ENCODE measurements at regions not wholly inside any gene's neighbourhood (a gene's known extent, or its start where the extent isn't known, plus 50 kb on each side); places are given as distances from the start of the nearest gene placed in this dataset.

DNA sequence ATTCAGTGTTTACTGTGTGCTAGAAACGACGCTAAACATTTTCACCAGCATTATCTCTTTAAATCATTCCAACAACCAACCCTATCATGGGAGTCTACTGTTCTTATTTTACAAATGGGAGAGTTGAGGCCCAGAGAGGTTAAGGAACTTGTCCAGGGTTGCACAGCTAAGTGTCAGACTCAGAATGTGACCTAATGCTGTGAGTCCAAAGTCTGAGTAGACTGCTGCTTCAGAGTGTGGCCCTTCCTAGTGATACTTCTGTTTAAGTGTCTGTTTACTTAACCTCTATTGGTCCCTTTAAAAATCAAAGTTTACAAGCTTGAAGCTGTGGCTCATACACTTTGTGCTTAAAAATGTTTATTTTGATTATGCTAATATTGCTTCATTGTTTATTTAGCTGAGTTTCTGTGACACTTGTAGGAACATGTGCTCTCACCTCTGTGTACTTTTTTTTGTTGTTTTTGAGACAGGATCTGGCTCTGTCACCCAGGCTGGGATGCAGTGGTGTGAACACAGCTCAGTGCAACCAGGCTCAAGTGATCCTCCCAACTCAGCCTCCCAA lies 84.4 kb upstream of the SYPL1 start:
- TF ChIP-seq, protein P1, sequence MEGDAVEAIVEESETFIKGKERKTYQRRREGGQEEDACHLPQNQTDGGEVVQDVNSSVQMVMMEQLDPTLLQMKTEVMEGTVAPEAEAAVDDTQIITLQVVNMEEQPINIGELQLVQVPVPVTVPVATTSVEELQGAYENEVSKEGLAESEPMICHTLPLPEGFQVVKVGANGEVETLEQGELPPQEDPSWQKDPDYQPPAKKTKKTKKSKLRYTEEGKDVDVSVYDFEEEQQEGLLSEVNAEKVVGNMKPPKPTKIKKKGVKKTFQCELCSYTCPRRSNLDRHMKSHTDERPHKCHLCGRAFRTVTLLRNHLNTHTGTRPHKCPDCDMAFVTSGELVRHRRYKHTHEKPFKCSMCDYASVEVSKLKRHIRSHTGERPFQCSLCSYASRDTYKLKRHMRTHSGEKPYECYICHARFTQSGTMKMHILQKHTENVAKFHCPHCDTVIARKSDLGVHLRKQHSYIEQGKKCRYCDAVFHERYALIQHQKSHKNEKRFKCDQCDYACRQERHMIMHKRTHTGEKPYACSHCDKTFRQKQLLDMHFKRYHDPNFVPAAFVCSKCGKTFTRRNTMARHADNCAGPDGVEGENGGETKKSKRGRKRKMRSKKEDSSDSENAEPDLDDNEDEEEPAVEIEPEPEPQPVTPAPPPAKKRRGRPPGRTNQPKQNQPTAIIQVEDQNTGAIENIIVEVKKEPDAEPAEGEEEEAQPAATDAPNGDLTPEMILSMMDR (IDR thresholded peaks at IDR 0.05; ENCODE audit: low read depth, low read length, missing control alignments): no peak
- in situ Hi-C loops (cut with HindIII; ENCODE audit: low sequenced_read_pairs): no loop called here
- H3K4me3 ChIP-seq (ENCODE audit: low read depth, low read length): no peak overlapping the region
- DNase-seq (ENCODE audit: low read depth): no peak

DNA sequence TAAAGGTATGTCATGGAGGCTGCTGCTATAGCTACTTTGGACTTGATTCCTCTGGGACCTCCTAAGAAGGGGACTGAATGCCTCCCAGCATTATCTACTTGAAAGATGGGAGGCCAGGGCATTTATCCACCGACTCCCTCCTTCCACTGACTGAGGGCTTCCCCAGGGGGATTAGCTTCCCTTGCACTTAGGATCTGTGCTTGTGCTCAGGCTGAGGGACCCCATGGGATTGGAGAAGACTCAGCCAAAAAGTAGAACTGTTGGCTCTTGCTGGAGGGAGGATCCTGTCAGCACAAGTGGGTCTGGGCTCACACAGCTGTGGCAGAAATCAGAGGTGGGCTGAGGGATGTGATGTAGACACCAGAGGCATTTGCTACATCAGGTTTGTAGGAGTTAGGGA lies 81.5 kb upstream of the SYPL1 start:
- H3K4me3 ChIP-seq (ENCODE audit: low read depth, low read length): no peak overlapping the region
- TF ChIP-seq, protein P1 (IDR thresholded peaks at IDR 0.05; ENCODE audit: low read depth, low read length, missing control alignments): no peak
- in situ Hi-C loops (cut with HindIII; ENCODE audit: low sequenced_read_pairs): no loop called here
- no peak for DNase-seq (ENCODE audit: low read depth)

DNA sequence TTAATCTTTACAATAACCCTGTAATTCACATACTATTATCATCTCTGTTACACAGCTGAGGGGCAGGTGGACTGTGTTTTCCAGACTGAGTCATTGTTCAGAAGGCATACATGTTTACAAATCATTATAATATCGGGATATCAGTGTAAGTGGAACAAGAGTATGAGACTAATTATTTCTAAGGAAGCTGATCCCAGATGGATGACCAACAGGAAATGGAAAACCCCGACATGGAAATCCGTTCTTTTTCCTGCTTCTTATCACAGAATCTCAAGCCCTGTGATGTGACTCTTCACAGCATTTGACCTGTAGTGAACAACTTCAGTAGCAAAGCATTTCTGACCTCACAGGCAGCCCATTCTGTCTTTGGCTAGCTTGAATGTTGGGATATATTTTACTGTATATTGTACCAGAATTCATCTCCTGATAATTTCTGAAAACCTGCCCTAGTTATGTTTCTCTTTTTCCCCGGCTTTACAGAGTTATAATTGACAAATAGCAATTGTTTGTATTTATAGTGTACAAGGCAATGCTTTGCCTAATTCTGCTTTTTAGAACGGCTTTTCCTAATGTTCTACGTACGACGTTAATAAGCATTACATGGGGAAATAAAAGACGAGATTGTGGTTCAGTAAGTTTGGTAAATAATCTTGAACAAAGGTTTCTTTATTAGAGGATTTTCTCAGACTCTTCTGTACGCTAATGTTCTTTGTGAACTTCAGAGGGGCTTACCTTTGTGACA lies 78.6 kb upstream of the SYPL1 start:
- no peak overlapping the region for H3K4me3 ChIP-seq (ENCODE audit: low read depth, low read length)
- DNase-seq (ENCODE audit: low read depth): no peak
- in situ Hi-C loops (cut with HindIII; ENCODE audit: low sequenced_read_pairs): no loop called here
- TF ChIP-seq, protein P1 (IDR thresholded peaks at IDR 0.05; ENCODE audit: low read depth, low read length, missing control alignments): no peak

DNA sequence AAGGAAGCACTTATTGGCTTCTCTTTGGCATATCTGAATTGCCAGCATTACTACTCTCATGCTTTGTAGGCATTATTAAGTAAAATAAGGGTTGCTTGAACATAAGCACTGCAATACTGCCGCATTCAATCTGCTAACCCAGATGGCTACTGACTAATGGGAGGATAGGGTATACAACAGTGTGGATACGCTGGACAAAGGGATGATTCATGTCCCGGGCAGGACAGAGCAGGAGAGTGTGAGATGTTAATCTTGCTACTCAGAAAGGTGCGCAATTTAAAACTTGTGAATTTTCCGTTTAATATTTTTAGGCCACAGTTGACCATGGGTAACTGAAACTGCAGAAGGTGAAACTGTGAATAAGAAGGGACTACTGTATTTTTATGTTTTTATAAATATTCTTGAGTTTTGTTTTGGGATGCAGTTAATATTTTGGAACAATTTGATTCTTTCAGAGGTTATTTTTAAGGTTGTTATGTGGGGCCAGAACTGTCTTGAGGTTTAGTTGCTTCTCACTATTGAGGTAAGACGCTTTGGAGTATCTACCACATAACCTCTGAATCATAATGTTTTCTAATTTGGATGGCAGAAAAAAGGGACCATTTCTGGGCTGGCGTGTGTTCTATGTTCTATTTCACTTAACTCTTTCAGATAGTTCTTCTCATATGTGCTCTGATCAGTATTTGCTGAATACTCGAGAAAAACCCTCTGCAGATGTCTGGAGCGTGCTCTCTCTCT lies 75.7 kb upstream of the SYPL1 start:
- TF ChIP-seq, protein P1 (IDR thresholded peaks at IDR 0.05; ENCODE audit: low read depth, low read length, missing control alignments): no peak
- no peak overlapping the region for H3K4me3 ChIP-seq (ENCODE audit: low read depth, low read length)
- in situ Hi-C loops (cut with HindIII; ENCODE audit: low sequenced_read_pairs): no loop called here
- no peak for DNase-seq (ENCODE audit: low read depth)

DNA sequence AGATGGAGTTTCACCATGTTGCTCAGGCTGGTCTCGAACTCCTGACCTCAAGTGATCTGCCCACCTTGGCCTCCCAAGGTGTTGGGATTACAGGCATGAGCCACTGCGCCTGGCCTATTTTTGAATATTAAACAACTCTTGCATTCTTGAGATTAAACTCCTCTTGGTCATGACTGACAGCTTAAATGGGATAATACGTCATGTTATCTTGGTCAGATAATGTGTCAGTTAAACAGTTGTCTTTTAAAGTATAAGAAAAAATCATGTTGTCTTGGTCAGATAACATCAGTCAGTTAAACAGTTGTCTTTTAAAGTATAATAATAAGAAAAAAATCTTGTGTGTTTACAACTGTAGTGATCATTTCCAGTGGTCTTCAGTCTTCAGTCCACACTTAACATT lies 73.6 kb upstream of the SYPL1 start:
- in situ Hi-C loops (cut with HindIII; ENCODE audit: low sequenced_read_pairs): no loop called here
- H3K4me3 ChIP-seq (ENCODE audit: low read depth, low read length): no peak overlapping the region
- no peak for DNase-seq (ENCODE audit: low read depth)
- TF ChIP-seq, protein P1 (IDR thresholded peaks at IDR 0.05; ENCODE audit: low read depth, low read length, missing control alignments): no peak

DNA sequence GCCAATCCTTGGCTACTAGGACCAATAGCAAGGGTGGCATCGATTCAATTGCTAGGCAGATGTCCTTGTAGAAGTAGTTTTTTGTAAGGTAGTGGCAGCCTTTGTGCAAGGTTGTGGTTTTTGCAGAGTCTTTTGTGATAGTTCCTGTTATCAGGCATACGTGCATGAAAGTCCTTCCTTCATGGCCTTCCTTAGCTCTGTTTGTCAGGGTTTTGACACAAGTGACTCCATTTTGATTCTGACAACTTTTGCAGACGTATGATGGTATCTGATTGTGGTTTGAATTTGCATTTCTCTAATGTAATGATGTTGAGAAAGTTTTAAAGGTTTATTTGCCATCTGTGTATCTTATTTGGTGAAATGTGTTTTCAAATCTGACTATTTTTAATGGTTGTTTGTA lies 71.8 kb upstream of the SYPL1 start:
- in situ Hi-C loops (cut with HindIII; ENCODE audit: low sequenced_read_pairs): no loop called here
- no peak overlapping the region for H3K4me3 ChIP-seq (ENCODE audit: low read depth, low read length)
- TF ChIP-seq, protein P1 (IDR thresholded peaks at IDR 0.05; ENCODE audit: low read depth, low read length, missing control alignments): no peak
- no peak for DNase-seq (ENCODE audit: low read depth)

Data from astrocyte of the cerebellum (primary cell).